HepG2 (cell line): ENCODE measurements at regions not wholly inside any gene's neighbourhood (a gene's known extent, or its start where the extent isn't known, plus 50 kb on each side); places are given as distances from the start of the nearest gene placed in this dataset.

Source experiments
- ATAC-seq: fragments of 200-7000 bp; cut with Tn5 transposase; 3 replicates; pipeline ENCODE4 v1.9.1; 2020; ENCODE audit warnings: mild to moderate bottlenecking, moderate library complexity
- BruUV-seq: library from RNA; stranded (reverse); fragments of 400-500 nt; replicated peaks from 2 replicates; lab custom pipeline; 2021; lab: Mats Ljungman, UMichigan
- CTCF ChIA-PET: fragments of 300-600 bp; formaldehyde crosslinking; extraction: SDS; loops from one replicate; lab custom pipeline; 2021; ENCODE audit warnings: low total read pairs, inconsistent platforms, low intra/inter-chr PET ratio; lab: Yijun Ruan, JAX
- POLR2A ChIA-PET: fragments of 350-600 bp; sonication (Branson Sonifier 250); formaldehyde crosslinking; loops from one replicate; lab custom pipeline; 2020; ENCODE audit warnings: antibody characterized with exemption, inconsistent platforms; lab: Yijun Ruan, JAX
- DNase-seq: peaks from one replicate; pipeline ENCODE4 v3.0.0-alpha.2; 2015; ENCODE audit warnings: low spot score
- FAIRE-seq: peaks from 3 replicates; lab custom pipeline; 2011; peaks lifted over from hg19 to GRCh38; lab: Jason Lieb, UNC
- H2AFZ ChIP-seq: one replicate; pipeline ENCODE4 v1.6.1; 2011; ENCODE audit warnings: low read length, inconsistent platforms
- H3K27ac ChIP-seq: fragments of 300-600 bp; 3 replicates; pipeline ENCODE4 v1.8.0; 2011; ENCODE audit warnings: mixed run types, mild to moderate bottlenecking, mixed read lengths, low read length, inconsistent platforms; ENCODE audit not compliant: insufficient read depth; ENCODE audit errors: extremely low read length
- H3K27me3 ChIP-seq, 2 experiments: fragments of 200-600 bp in 1 of 2; 2 replicates in 1 of 2; 3 replicates in 1 of 2; pipeline versions ENCODE4 v1.6.0 to v1.8.0; 2011; ENCODE audit warnings: low read length in 2 of 2, mild to moderate bottlenecking in 2 of 2, moderate library complexity in 2 of 2, inconsistent platforms in 1 of 2; ENCODE audit not compliant: insufficient read depth in 2 of 2, control insufficient read depth in 1 of 2
- H3K36me3 ChIP-seq, 2 experiments: fragments of 200-600 bp in 1 of 2; replicated peaks in 1 of 2; 2 replicates in 1 of 2; 3 replicates in 1 of 2; pipeline versions ENCODE4 v1.5.1 to v1.8.0; 2011; ENCODE audit warnings: low read length in 2 of 2, inconsistent platforms in 1 of 2; ENCODE audit not compliant: insufficient read depth in 2 of 2, control insufficient read depth in 1 of 2
- H3K4me1 ChIP-seq: 2 replicates; pipeline ENCODE4 v1.5.1; 2012; ENCODE audit warnings: low read length, inconsistent platforms; ENCODE audit not compliant: insufficient read depth
- H3K4me2 ChIP-seq: 2 replicates; pipeline ENCODE4 v1.6.0; 2011; ENCODE audit warnings: low read depth, low read length, inconsistent platforms
- H3K4me3 ChIP-seq, 3 experiments: fragments of 200-600 bp in 1 of 3; sonication (generic), shearing (Covaris generic) in 1 of 3; replicated peaks in 1 of 3; 2 replicates each; pipeline ENCODE4 v1.5.1; 2011 to 2016; ENCODE audit warnings: low read length in 3 of 3, inconsistent platforms in 2 of 3, low read depth in 2 of 3, mild to moderate bottlenecking in 2 of 3, control low read depth in 1 of 3, mixed read lengths in 1 of 3; ENCODE audit not compliant: insufficient read depth in 1 of 3
- H3K79me2 ChIP-seq: one replicate; pipeline ENCODE4 v1.6.1; 2011; ENCODE audit warnings: low read length, inconsistent platforms; ENCODE audit not compliant: insufficient read depth
- H3K9ac ChIP-seq: 2 replicates; pipeline ENCODE4 v1.6.0; 2011; ENCODE audit warnings: mild to moderate bottlenecking, low read depth, low read length, inconsistent platforms; ENCODE audit not compliant: insufficient read depth
- H3K9me3 ChIP-seq: 2 replicates; pipeline ENCODE4 v1.5.1; 2012; ENCODE audit warnings: mild to moderate bottlenecking, low read length
- H4K20me1 ChIP-seq: 2 replicates; pipeline ENCODE4 v1.6.0; 2011; ENCODE audit warnings: inconsistent platforms, mild to moderate bottlenecking, low read length, moderate library complexity; ENCODE audit not compliant: insufficient read depth
- ETV6 ChIP-seq: sonication (generic); formaldehyde crosslinking; conservative IDR thresholded peaks from 2 replicates; pipeline ENCODE4 v1.4.0; 2020; ENCODE audit warnings: missing genetic modification reagents
- MAFF ChIP-seq: IDR thresholded peaks from 2 replicates; pipeline ENCODE4 v1.6.1; 2011; ENCODE audit warnings: low read depth, low read length, improper control_type of control experiment
- MAFK ChIP-seq, 2 experiments: IDR thresholded peaks in 1 of 2; conservative IDR thresholded peaks in 1 of 2; 2 replicates each; pipeline ENCODE4 v1.6.1; 2011; ENCODE audit warnings: improper control_type of control experiment in 2 of 2, low read length in 2 of 2
- MBD4 ChIP-seq: IDR thresholded peaks from 2 replicates; pipeline ENCODE4 v1.6.1; 2012; ENCODE audit warnings: low read length, inconsistent platforms, borderline replicate concordance
- MTA3 ChIP-seq: sonication (generic); formaldehyde crosslinking; IDR thresholded peaks from 2 replicates; pipeline ENCODE4 v1.4.0; 2020; ENCODE audit warnings: missing genetic modification reagents
- MYC ChIP-seq: sonication (generic); formaldehyde crosslinking; IDR thresholded peaks from 2 replicates; pipeline ENCODE4 v1.9.0; 2021; ENCODE audit warnings: missing genetic modification reagents, borderline replicate concordance
- SMARCE1 ChIP-seq: fragments of 450-650 bp; IDR thresholded peaks from 2 replicates; pipeline ENCODE4 v1.6.1; 2017; ENCODE audit warnings: borderline replicate concordance
- STAG1 ChIP-seq: sonication (generic); formaldehyde crosslinking; IDR thresholded peaks from 2 replicates; pipeline ENCODE4 v1.4.0; 2020; ENCODE audit warnings: missing genetic modification reagents
- ZFP1 ChIP-seq: IDR thresholded peaks from 2 replicates; pipeline ENCODE4 v1.6.1; 2016
- ZNF580 ChIP-seq: IDR thresholded peaks from 2 replicates; pipeline ENCODE4 v1.6.1; 2016; ENCODE audit warnings: low read depth, borderline replicate concordance
- WGBS: methylation state at CpG from one replicate; pipeline ENCODE4 v1.1.6; 2017; ENCODE audit warnings: low lambda C conversion rate; 5-methylcytosine and 5-hydroxymethylcytosine counted together
- in situ Hi-C: cut with HindIII; loops from 2 replicates; pipeline ENCODE4 v1.10.0; 2017; ENCODE audit warnings: low pct_unique_long_range_greater_than_20kb; ENCODE audit not compliant: extremely low pct_ligation_motif_present
- intact Hi-C: fragments of 100-400 bp; cut with micrococcal nuclease; formaldehyde crosslinking; loops from one replicate; pipeline ENCODE4 v1.10.0; 2022; ENCODE audit not compliant: unreplicated experiment
- TF ChIP-seq, protein P1 (sequence below): sonication (generic); formaldehyde crosslinking; IDR thresholded peaks from 2 replicates; pipeline ENCODE4 v1.5.0; 2020; ENCODE audit warnings: mild to moderate bottlenecking, missing genetic modification reagents, moderate library complexity

- no peak overlapping the region for H3K4me2 ChIP-seq
- no peaks in the 10 kb centered on the region for H3K79me2 ChIP-seq
- FAIRE-seq, result no peak
- TF ChIP-seq, protein P1, sequence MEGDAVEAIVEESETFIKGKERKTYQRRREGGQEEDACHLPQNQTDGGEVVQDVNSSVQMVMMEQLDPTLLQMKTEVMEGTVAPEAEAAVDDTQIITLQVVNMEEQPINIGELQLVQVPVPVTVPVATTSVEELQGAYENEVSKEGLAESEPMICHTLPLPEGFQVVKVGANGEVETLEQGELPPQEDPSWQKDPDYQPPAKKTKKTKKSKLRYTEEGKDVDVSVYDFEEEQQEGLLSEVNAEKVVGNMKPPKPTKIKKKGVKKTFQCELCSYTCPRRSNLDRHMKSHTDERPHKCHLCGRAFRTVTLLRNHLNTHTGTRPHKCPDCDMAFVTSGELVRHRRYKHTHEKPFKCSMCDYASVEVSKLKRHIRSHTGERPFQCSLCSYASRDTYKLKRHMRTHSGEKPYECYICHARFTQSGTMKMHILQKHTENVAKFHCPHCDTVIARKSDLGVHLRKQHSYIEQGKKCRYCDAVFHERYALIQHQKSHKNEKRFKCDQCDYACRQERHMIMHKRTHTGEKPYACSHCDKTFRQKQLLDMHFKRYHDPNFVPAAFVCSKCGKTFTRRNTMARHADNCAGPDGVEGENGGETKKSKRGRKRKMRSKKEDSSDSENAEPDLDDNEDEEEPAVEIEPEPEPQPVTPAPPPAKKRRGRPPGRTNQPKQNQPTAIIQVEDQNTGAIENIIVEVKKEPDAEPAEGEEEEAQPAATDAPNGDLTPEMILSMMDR (CRISPR knock-in tag), result peak; percentile 32; the same call in 1 of the 2 replicates
- TF ChIP-seq STAG1 (CRISPR knock-in tag) (peak; percentile 49), MBD4 (no peak)
- TF ChIP-seq, all 625 proteins: peak for 2
- Histone ChIP-seq H3K36me3 (no peaks in the 10 kb centered on the region), H3K27ac (no peak overlapping the region), H3K9ac (no peak overlapping the region), H3K4me1 (no peaks in the 10 kb centered on the region), H3K4me3 (no peak overlapping the region), H4K20me1 (no peaks in the 10 kb centered on the region), H3K27me3 (no peaks in the 10 kb centered on the region), H2AFZ (no peak overlapping the region), H3K9me3 (no peaks in the 10 kb centered on the region)
- DNase-seq (peak; percentile 5), ATAC-seq (peak; percentile 68)
- ChIA-PET POLR2A (no interaction called here), CTCF (interaction anchor here (1.3 kb wide), 1 partner anchor 277 kb away, joined by 4 read pairs; no protein-coding TSS in a partner anchor)
- BruUV-seq, result no TSS peak
- in situ Hi-C loops (loop anchor here (25.0 kb wide), 1 partner anchor 483 kb away; no protein-coding TSS in a partner anchor), intact Hi-C loops (loop anchor here (5.0 to 10.0 kb wide), 2 partner anchors 278 to 485 kb away; no protein-coding TSS in a partner anchor)
- WGBS, result 95% methylated on average over 2 of the region's 2 CpGs
These were observed 241.0 kb downstream of the FSIP2 start for GRCh38 chr2:185979546-185980071.

GRCh38 chr2:185980944-185981343 lies 242.3 kb downstream of the FSIP2 start:
- no peak for ATAC-seq
- POLR2A ChIA-PET, result no interaction called here

More at GRCh38 chr2:185980944-185981343, 242.3 kb downstream of the FSIP2 start:
- no peak for TF ChIP-seq ZNF580 (CRISPR knock-in tag)
- peak; percentile 55 for TF ChIP-seq MAFF
- no peak for TF ChIP-seq ZFP1 (CRISPR knock-in tag)
- peak; percentile 52 to 76 for TF ChIP-seq MAFK (conservative IDR thresholded peaks at IDR 0.05 in 1 of 2, IDR thresholded peaks at IDR 0.05 in 1 of 2; ENCODE audit: low read length in 2 of 2)
- TF ChIP-seq ETV6 (CRISPR knock-in tag), result no peak
- no peak for TF ChIP-seq MYC
- TF ChIP-seq, protein P1 (CRISPR knock-in tag), result no peak
- TF ChIP-seq MTA3 (CRISPR knock-in tag), result no peak
- no peak for TF ChIP-seq SMARCE1
- no TSS peak for BruUV-seq
- CTCF ChIA-PET, result no interaction called here
- no peaks in the 10 kb centered on the region for H3K79me2 ChIP-seq
- no peaks in the 10 kb centered on the region for H3K4me1 ChIP-seq
- no peaks in the 10 kb centered on the region for H3K36me3 ChIP-seq
- intact Hi-C loops, result loop anchor here (5.0 to 10.0 kb wide), 2 partner anchors 276 to 484 kb away; no protein-coding TSS in a partner anchor
- DNase-seq (no peak), FAIRE-seq (no peak)
- no peak overlapping the region for H3K9ac ChIP-seq
- no peak overlapping the region for H3K4me3 ChIP-seq
- H3K27me3 ChIP-seq, result no peaks in the 10 kb centered on the region
- no peak overlapping the region for H2AFZ ChIP-seq
- no peak overlapping the region for H3K27ac ChIP-seq
- no peaks in the 10 kb centered on the region for H4K20me1 ChIP-seq
- H3K4me2 ChIP-seq, result no peak overlapping the region
- 91% methylated on average over 3 of the region's 3 CpGs for WGBS
- H3K9me3 ChIP-seq, result no peaks in the 10 kb centered on the region
- in situ Hi-C loops, result loop anchor here (25.0 kb wide), 1 partner anchor 481 kb away; no protein-coding TSS in a partner anchor
